OCI-LY7 (cell line): ENCODE measurements at regions not wholly inside any gene's neighbourhood (a gene's known extent, or its start where the extent isn't known, plus 50 kb on each side); places are given as distances from the start of the nearest gene placed in this dataset.
"Not testable (repeated sequence)": the region's sequence is repeated elsewhere in the genome, so short reads cannot be mapped to it uniquely, and the experiment has no call there.

ENCODE experiments used
- BruUV-seq: library from RNA; stranded (reverse); fragments of 400-500 nt; replicated peaks from 2 replicates; lab custom pipeline; 2021; lab: Mats Ljungman, UMichigan
- CTCF ChIA-PET: fragments of 300-600 bp; sonication (Branson Sonifier 250); formaldehyde crosslinking; loops from one replicate; lab custom pipeline; 2022; ENCODE audit warnings: antibody characterized with exemption; ENCODE audit not compliant: unreplicated experiment; lab: Charles Lee
- POLR2A ChIA-PET: fragments of 300-600 bp; sonication (Branson Sonifier 250); formaldehyde crosslinking; loops from one replicate; lab custom pipeline; 2022; ENCODE audit warnings: antibody characterized with exemption; lab: Charles Lee
- DNase-seq: peaks from one replicate; pipeline ENCODE4 v3.0.0-alpha.2; 2015; ENCODE audit warnings: low spot score
- H2AFZ ChIP-seq: fragments of 200-600 bp; sonication (generic), shearing (Covaris generic); 2 replicates; pipeline ENCODE4 v1.6.1; 2014; ENCODE audit warnings: mild to moderate bottlenecking, antibody characterized with exemption, low read length, moderate library complexity
- H3K27ac ChIP-seq: fragments of 200-600 bp; sonication (generic); 2 replicates; pipeline ENCODE4 v1.5.1; 2014; ENCODE audit warnings: mixed run types, low read depth, mild to moderate bottlenecking, moderate library complexity, low read length, inconsistent platforms; ENCODE audit not compliant: poor library complexity, severe bottlenecking
- H3K36me3 ChIP-seq: fragments of 200-600 bp; sonication (generic); 2 replicates; pipeline ENCODE4 v1.6.1; 2014; ENCODE audit warnings: mild to moderate bottlenecking, antibody characterized with exemption, low read length, moderate library complexity, mixed read lengths; ENCODE audit not compliant: insufficient read depth
- H3K4me1 ChIP-seq: fragments of 200-600 bp; sonication (generic); 2 replicates; pipeline ENCODE4 v1.5.1; 2014; ENCODE audit warnings: mild to moderate bottlenecking, low read length; ENCODE audit not compliant: insufficient read depth, poor library complexity, severe bottlenecking
- H3K4me2 ChIP-seq: fragments of 200-600 bp; sonication (generic); 2 replicates; pipeline ENCODE4 v1.6.1; 2014; ENCODE audit warnings: mild to moderate bottlenecking, low read length
- H3K4me3 ChIP-seq: fragments of 200-600 bp; sonication (generic); 2 replicates; pipeline ENCODE4 v1.5.1; 2014; ENCODE audit warnings: mild to moderate bottlenecking, low read depth, low read length; ENCODE audit not compliant: poor library complexity, severe bottlenecking
- H3K79me2 ChIP-seq: fragments of 200-600 bp; sonication (generic); 2 replicates; pipeline ENCODE4 v1.6.1; 2016; ENCODE audit warnings: low read depth, mild to moderate bottlenecking, low read length, moderate library complexity, mixed read lengths; ENCODE audit not compliant: insufficient read depth
- H3K9me2 ChIP-seq: fragments of 200-600 bp; sonication (generic); 2 replicates; pipeline ENCODE4 v1.6.1; 2016; ENCODE audit warnings: mild to moderate bottlenecking, low read length, mixed read lengths; ENCODE audit not compliant: insufficient read depth
- H3K9me3 ChIP-seq: fragments of 200-600 bp; sonication (generic); 2 replicates; pipeline ENCODE4 v1.6.1; 2014; ENCODE audit warnings: mild to moderate bottlenecking, mixed run types, low read length, mixed read lengths
- H4K20me1 ChIP-seq: fragments of 200-600 bp; sonication (generic); 2 replicates; pipeline ENCODE4 v1.6.1; 2014; ENCODE audit warnings: mild to moderate bottlenecking, antibody characterized with exemption, low read length, moderate library complexity, mixed read lengths; ENCODE audit not compliant: insufficient read depth
- EZH2phosphoT487 ChIP-seq: fragments of 200-600 bp; sonication (generic); IDR thresholded peaks from 2 replicates; pipeline ENCODE4 v1.6.1; 2018; ENCODE audit warnings: low read depth, borderline replicate concordance, mild to moderate bottlenecking, mixed run types, antibody characterized with exemption, low read length, moderate library complexity, mixed read lengths
- intact Hi-C: fragments of 100-400 bp; cut with micrococcal nuclease; formaldehyde crosslinking; loops from one replicate; pipeline ENCODE4 v1.10.0; 2022; ENCODE audit not compliant: unreplicated experiment
- TF ChIP-seq, protein P1 (sequence below): fragments of 200-600 bp; sonication (generic); conservative IDR thresholded peaks from 2 replicates; pipeline ENCODE4 v1.5.1; 2014; ENCODE audit warnings: mild to moderate bottlenecking, antibody characterized with exemption, low read length, moderate library complexity, mixed read lengths

DNA sequence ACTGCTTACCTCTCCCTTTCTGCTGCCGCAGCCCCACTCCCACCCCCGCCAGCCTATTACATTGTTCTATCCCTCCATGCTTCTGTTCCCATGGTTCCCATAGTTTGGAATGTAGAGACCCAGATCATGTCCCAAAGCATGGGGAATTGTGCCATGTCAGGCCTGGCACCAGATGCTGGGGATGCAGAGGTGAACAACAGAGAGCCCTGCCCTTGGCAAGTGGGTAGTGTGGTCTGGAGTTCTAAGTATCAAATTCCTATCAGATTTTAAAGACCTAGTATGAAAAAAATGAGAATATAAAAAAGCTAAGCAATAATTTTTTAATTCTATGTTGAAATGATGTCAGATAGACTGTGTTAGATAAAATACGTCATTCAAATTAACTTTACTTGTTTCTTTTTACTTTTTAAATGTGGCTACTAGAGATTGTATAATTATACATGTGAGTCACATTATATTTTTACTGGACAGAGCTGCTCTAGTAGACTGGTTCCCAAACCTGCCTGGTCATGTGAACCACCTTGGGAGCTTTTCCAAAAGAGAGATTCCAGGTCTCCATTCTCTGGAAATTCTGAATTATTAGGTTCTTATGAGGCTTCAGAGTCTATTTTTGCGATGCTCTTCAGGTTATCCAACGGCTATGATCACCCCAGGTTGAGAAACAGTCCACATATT, 113.0 kb upstream of the DAB1 start:
- Histone ChIP-seq H3K4me3 (no peak overlapping the region), H3K27ac (no peak overlapping the region), H2AFZ (no peak overlapping the region), H3K9me2 (no peaks in the 10 kb centered on the region), H4K20me1 (no peaks in the 10 kb centered on the region), H3K36me3 (no peaks in the 10 kb centered on the region), H3K79me2 (no peaks in the 10 kb centered on the region), H3K4me1 (no peaks in the 10 kb centered on the region), H3K9me3 (no peaks in the 10 kb centered on the region), H3K4me2 (no peak overlapping the region)
- DNase-seq = no peak
- ChIA-PET CTCF (no interaction called here), POLR2A (interaction anchor here (0.8 kb wide), 1 partner anchor 13 kb away, joined by 3 read pairs; no protein-coding TSS in a partner anchor)
- BruUV-seq = no TSS peak
- TF ChIP-seq EZH2phosphoT487 = no peak
- TF ChIP-seq, protein P1, sequence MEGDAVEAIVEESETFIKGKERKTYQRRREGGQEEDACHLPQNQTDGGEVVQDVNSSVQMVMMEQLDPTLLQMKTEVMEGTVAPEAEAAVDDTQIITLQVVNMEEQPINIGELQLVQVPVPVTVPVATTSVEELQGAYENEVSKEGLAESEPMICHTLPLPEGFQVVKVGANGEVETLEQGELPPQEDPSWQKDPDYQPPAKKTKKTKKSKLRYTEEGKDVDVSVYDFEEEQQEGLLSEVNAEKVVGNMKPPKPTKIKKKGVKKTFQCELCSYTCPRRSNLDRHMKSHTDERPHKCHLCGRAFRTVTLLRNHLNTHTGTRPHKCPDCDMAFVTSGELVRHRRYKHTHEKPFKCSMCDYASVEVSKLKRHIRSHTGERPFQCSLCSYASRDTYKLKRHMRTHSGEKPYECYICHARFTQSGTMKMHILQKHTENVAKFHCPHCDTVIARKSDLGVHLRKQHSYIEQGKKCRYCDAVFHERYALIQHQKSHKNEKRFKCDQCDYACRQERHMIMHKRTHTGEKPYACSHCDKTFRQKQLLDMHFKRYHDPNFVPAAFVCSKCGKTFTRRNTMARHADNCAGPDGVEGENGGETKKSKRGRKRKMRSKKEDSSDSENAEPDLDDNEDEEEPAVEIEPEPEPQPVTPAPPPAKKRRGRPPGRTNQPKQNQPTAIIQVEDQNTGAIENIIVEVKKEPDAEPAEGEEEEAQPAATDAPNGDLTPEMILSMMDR = no peak
- intact Hi-C loops = no loop called here

DNA sequence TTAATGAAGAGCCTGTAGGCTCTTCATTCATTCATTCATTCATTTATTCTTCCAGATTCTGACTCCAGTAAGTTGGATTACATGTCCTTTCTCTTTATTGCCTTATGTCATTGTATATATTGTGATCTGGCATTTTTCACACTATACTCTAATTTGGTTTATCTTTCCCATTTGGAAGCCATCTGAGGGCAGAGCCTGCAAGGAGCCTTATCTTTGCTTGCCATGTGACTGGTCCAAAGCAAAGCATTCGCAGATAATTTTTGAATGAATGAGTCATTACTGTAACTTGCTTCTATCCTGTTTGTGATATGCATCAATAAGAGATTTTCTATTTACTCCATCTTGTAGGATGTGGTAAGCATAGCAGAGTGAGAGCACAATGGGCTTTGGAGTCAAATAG, 108.4 kb upstream of the DAB1 start:
- H3K36me3 ChIP-seq = no peaks in the 10 kb centered on the region
- no peaks in the 10 kb centered on the region for H3K9me2 ChIP-seq
- no peaks in the 10 kb centered on the region for H4K20me1 ChIP-seq
- intact Hi-C loops = no loop called here
- BruUV-seq = no TSS peak
- H3K4me2 ChIP-seq = no peak overlapping the region
- DNase-seq = no peak
- no peak overlapping the region for H3K4me3 ChIP-seq
- no peak overlapping the region for H2AFZ ChIP-seq
- ChIA-PET CTCF (no interaction called here), POLR2A (no interaction called here)
- TF ChIP-seq, protein P1 = no peak
- no peak for TF ChIP-seq EZH2phosphoT487
- H3K79me2 ChIP-seq = no peaks in the 10 kb centered on the region
- no peaks in the 10 kb centered on the region for H3K4me1 ChIP-seq
- no peak overlapping the region for H3K27ac ChIP-seq
- no peaks in the 10 kb centered on the region for H3K9me3 ChIP-seq

DNA sequence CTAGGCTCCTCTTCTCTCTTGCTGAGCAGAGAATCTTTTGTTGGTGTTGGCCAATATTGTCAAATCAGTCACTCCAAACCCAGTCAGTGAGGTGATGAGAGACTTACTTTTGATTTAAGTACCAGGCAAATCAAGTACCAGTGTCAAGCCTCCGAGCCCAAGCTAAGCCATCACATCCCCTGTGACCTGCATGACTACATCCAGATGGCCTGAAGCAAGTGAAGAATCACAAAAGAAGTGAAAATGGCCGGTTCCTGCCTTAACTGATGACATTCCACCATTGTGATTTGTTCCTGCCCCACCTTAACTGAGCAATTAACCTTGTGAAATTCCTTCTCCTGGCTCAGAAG, 107.0 kb upstream of the DAB1 start:
- intact Hi-C loops, DNase-seq, H3K4me3 ChIP-seq, H3K27ac ChIP-seq, H3K9me3 ChIP-seq, H3K4me2 ChIP-seq, H2AFZ ChIP-seq, H3K4me1 ChIP-seq, CTCF ChIA-PET, H3K9me2 ChIP-seq, H4K20me1 ChIP-seq, BruUV-seq, H3K79me2 ChIP-seq, H3K36me3 ChIP-seq: not testable (repeated sequence)
- POLR2A ChIA-PET = interaction anchor here (0.5 kb wide), 1 partner anchor 10 kb away, joined by 3 read pairs; no protein-coding TSS in a partner anchor
